Osteoblast (primary cell): ENCODE measurements at regions not wholly inside any gene's neighbourhood (a gene's known extent, or its start where the extent isn't known, plus 50 kb on each side); places are given as distances from the start of the nearest gene placed in this dataset.

ENCODE experiments used
- DNase-seq: peaks from one replicate; pipeline ENCODE4 v3.0.0; 2011; ENCODE audit warnings: low spot score, mixed read lengths; ENCODE audit not compliant: insufficient read length; ENCODE audit errors: missing footprints
- H2AFZ ChIP-seq: 2 replicates; pipeline ENCODE4 v1.6.0; 2011; ENCODE audit warnings: mild to moderate bottlenecking, low read length
- H3K27ac ChIP-seq: 2 replicates; pipeline ENCODE4 v1.5.1; 2011; ENCODE audit warnings: mild to moderate bottlenecking, low read depth, low read length, moderate library complexity
- H3K27me3 ChIP-seq: 2 replicates; pipeline ENCODE4 v1.6.0; 2012; ENCODE audit warnings: mild to moderate bottlenecking, control low read depth, inconsistent platforms, low read length, moderate library complexity; ENCODE audit not compliant: insufficient read depth
- H3K36me3 ChIP-seq: 2 replicates; pipeline ENCODE4 v1.5.1; 2011; ENCODE audit warnings: mild to moderate bottlenecking, low read length, control low read depth, moderate library complexity; ENCODE audit not compliant: insufficient read depth
- H3K4me1 ChIP-seq: 2 replicates; pipeline ENCODE4 v1.5.1; 2011; ENCODE audit warnings: mild to moderate bottlenecking, low read length, control low read depth, moderate library complexity; ENCODE audit not compliant: insufficient read depth
- H3K4me2 ChIP-seq: 2 replicates; pipeline ENCODE4 v1.6.0; 2011; ENCODE audit warnings: mild to moderate bottlenecking, low read length; ENCODE audit not compliant: insufficient read depth
- H3K4me3 ChIP-seq: fragments of 200-600 bp; sonication (generic); 3 replicates; pipeline ENCODE4 v1.5.1; 2012; ENCODE audit warnings: mild to moderate bottlenecking, low read length, inconsistent platforms; ENCODE audit not compliant: insufficient read depth
- H3K79me2 ChIP-seq: 2 replicates; pipeline ENCODE4 v1.6.0; 2012; ENCODE audit warnings: mild to moderate bottlenecking, low read length, control low read depth, inconsistent platforms; ENCODE audit not compliant: insufficient read depth
- H3K9me3 ChIP-seq: 2 replicates; pipeline ENCODE4 v1.5.1; 2011; ENCODE audit warnings: low read depth, low read length, control low read depth
- H4K20me1 ChIP-seq: 2 replicates; pipeline ENCODE4 v1.6.0; 2012; ENCODE audit warnings: mild to moderate bottlenecking, low read length, control low read depth; ENCODE audit not compliant: insufficient read depth
- CTCF ChIP-seq: IDR thresholded peaks from 2 replicates; pipeline ENCODE4 v1.5.1; 2011; ENCODE audit warnings: mild to moderate bottlenecking, low read depth, low read length, moderate library complexity; ENCODE audit errors: extremely low read depth

- Histone ChIP-seq H3K4me3 (no peak overlapping the region), H3K27me3 (peaks cover 5% of the 10 kb centered on the region), H3K36me3 (no peaks in the 10 kb centered on the region), H2AFZ (no peak overlapping the region), H3K4me1 (peaks cover 4% of the 10 kb centered on the region), H4K20me1 (no peaks in the 10 kb centered on the region), H3K9me3 (no peaks in the 10 kb centered on the region), H3K27ac (no peak overlapping the region), H3K79me2 (no peaks in the 10 kb centered on the region), H3K4me2 (no peak overlapping the region)
- TF ChIP-seq CTCF, result no peak
- DNase-seq, result no peak
These were observed 205.7 kb downstream of the DRD1 start for GRCh38 chr5:175238326-175238725.

- no peak for DNase-seq
- H3K4me2 ChIP-seq, result no peak overlapping the region
- H3K27ac ChIP-seq, result no peak overlapping the region
- no peak overlapping the region for H3K4me3 ChIP-seq
- H3K27me3 ChIP-seq, result peaks cover 5% of the 10 kb centered on the region
- no peaks in the 10 kb centered on the region for H4K20me1 ChIP-seq
- no peaks in the 10 kb centered on the region for H3K79me2 ChIP-seq
- H3K9me3 ChIP-seq, result no peaks in the 10 kb centered on the region
- no peaks in the 10 kb centered on the region for H3K36me3 ChIP-seq
- no peak for TF ChIP-seq CTCF
- H2AFZ ChIP-seq, result no peak overlapping the region
- peaks cover 4% of the 10 kb centered on the region for H3K4me1 ChIP-seq
These were observed 207.8 kb downstream of the DRD1 start for GRCh38 chr5:175236176-175236575.

GRCh38 chr5:175235251-175235960 is 208.6 kb downstream of the DRD1 start:
- TF ChIP-seq CTCF, result no peak
- Histone ChIP-seq H3K79me2 (no peaks in the 10 kb centered on the region), H3K27me3 (peaks cover 5% of the 10 kb centered on the region), H3K4me3 (no peak overlapping the region), H3K27ac (no peak overlapping the region), H4K20me1 (no peaks in the 10 kb centered on the region), H2AFZ (no peak overlapping the region), H3K4me1 (peaks cover 4% of the 10 kb centered on the region), H3K36me3 (no peaks in the 10 kb centered on the region), H3K4me2 (peak overlapping the region; percentile 40), H3K9me3 (no peaks in the 10 kb centered on the region)
- DNase-seq, result no peak

- H2AFZ ChIP-seq, result no peak overlapping the region
- H3K4me3 ChIP-seq, result no peak overlapping the region
- no peaks in the 10 kb centered on the region for H3K4me1 ChIP-seq
- no peak overlapping the region for H3K27ac ChIP-seq
- no peaks in the 10 kb centered on the region for H3K27me3 ChIP-seq
- H4K20me1 ChIP-seq, result no peaks in the 10 kb centered on the region
- H3K79me2 ChIP-seq, result no peaks in the 10 kb centered on the region
- H3K4me2 ChIP-seq, result no peak overlapping the region
- no peak for TF ChIP-seq CTCF
- no peaks in the 10 kb centered on the region for H3K36me3 ChIP-seq
- no peaks in the 10 kb centered on the region for H3K9me3 ChIP-seq
- DNase-seq, result no peak
These were observed 213.7 kb downstream of the DRD1 start for GRCh38 chr5:175230299-175230698.
